CD8-positive, alpha-beta memory T cell (primary cell): ENCODE measurements at regions not wholly inside any gene's neighbourhood (a gene's known extent, or its start where the extent isn't known, plus 50 kb on each side); places are given as distances from the start of the nearest gene placed in this dataset.

Source experiments
- CTCF ChIA-PET: fragments of 350-600 bp; sonication (Branson Sonifier 250); formaldehyde crosslinking; loops from one replicate; lab custom pipeline; 2021; ENCODE audit warnings: antibody characterized with exemption; lab: Charles Lee
- POLR2A ChIA-PET: fragments of 350-600 bp; sonication (Branson Sonifier 250); formaldehyde crosslinking; loops from one replicate; lab custom pipeline; 2021; ENCODE audit warnings: antibody characterized with exemption; lab: Charles Lee
- DNase-seq, 5 donors: peaks; one replicate each; pipeline versions ENCODE4 v3.0.0 to v3.0.0-alpha.2; 2020 to 2022; ENCODE audit warnings: mixed read lengths in 1 of 5
- H3K27ac ChIP-seq: one replicate; pipeline ENCODE4 v1.7.0; 2013; ENCODE audit warnings: low read depth, mild to moderate bottlenecking, low read length, moderate library complexity
- H3K27me3 ChIP-seq: 2 replicates; pipeline ENCODE4 v1.7.0; 2013; ENCODE audit warnings: low read length, mild to moderate bottlenecking; ENCODE audit not compliant: insufficient read depth, poor library complexity, severe bottlenecking
- H3K36me3 ChIP-seq: 2 replicates; pipeline ENCODE4 v1.7.0; 2013; ENCODE audit warnings: mild to moderate bottlenecking, low read length, moderate library complexity; ENCODE audit not compliant: insufficient read depth
- H3K4me1 ChIP-seq: 2 replicates; pipeline ENCODE4 v1.7.0; 2013; ENCODE audit warnings: mild to moderate bottlenecking, low read length, moderate library complexity; ENCODE audit not compliant: insufficient read depth
- H3K4me3 ChIP-seq: 2 replicates; pipeline ENCODE4 v1.7.0; 2013; ENCODE audit warnings: mild to moderate bottlenecking, low read length
- H3K9me3 ChIP-seq: 2 replicates; pipeline ENCODE4 v1.7.0; 2013; ENCODE audit warnings: mild to moderate bottlenecking, low read length
- H3K27ac Mint-ChIP-seq, 8 donors: one replicate each; pipeline ENCODE4 v1.8.0; 2020 to 2021; ENCODE audit warnings: mixed read lengths in 8 of 8, mild to moderate bottlenecking in 6 of 8, inconsistent platforms in 3 of 8, moderate library complexity in 3 of 8
- H3K27me3 Mint-ChIP-seq, 2 donors: one replicate each; pipeline ENCODE4 v1.8.0; 2020 to 2021; ENCODE audit warnings: mixed read lengths in 2 of 2, mild to moderate bottlenecking in 1 of 2, moderate library complexity in 1 of 2
- H3K36me3 Mint-ChIP-seq, 3 donors: one replicate each; pipeline ENCODE4 v1.8.0; 2020 to 2021; ENCODE audit warnings: mixed read lengths in 3 of 3, inconsistent platforms in 1 of 3, mild to moderate bottlenecking in 1 of 3
- H3K4me1 Mint-ChIP-seq, 3 donors: one replicate each; pipeline ENCODE4 v1.8.0; 2020 to 2021; ENCODE audit warnings: mixed read lengths in 3 of 3, inconsistent platforms in 1 of 3, mild to moderate bottlenecking in 1 of 3
- H3K4me3 Mint-ChIP-seq, 7 donors: one replicate each; pipeline ENCODE4 v1.8.0; 2020 to 2021; ENCODE audit warnings: mixed read lengths in 7 of 7, mild to moderate bottlenecking in 6 of 7, moderate library complexity in 4 of 7, inconsistent platforms in 2 of 7
- H3K9me3 Mint-ChIP-seq, 5 donors: one replicate each; pipeline ENCODE4 v1.8.0; 2020 to 2022; ENCODE audit warnings: mixed read lengths in 5 of 5, mild to moderate bottlenecking in 3 of 5, moderate library complexity in 2 of 5, inconsistent platforms in 1 of 5

- ChIA-PET POLR2A (no interaction called here), CTCF (no interaction called here)
- Mint-ChIP-seq H3K27me3 (no peaks in the 10 kb centered on the region), H3K4me1 (no peaks in the 10 kb centered on the region), H3K27ac (no peak overlapping the region), H3K4me3 (no peak overlapping the region), H3K9me3 (peaks cover 0 to 2% (median 2%) of the 10 kb centered on the region in 5 donors), H3K36me3 (no peaks in the 10 kb centered on the region)
- no peak overlapping the region for H3K27ac ChIP-seq
- no peak overlapping the region for H3K4me3 ChIP-seq
- no peaks in the 10 kb centered on the region for H3K4me1 ChIP-seq
- no peaks in the 10 kb centered on the region for H3K27me3 ChIP-seq
- no peak for DNase-seq
- H3K9me3 ChIP-seq: no peaks in the 10 kb centered on the region
- no peaks in the 10 kb centered on the region for H3K36me3 ChIP-seq
Measured at GRCh38 chr3:24736701-24737100, 242.1 kb upstream of the THRB start.

DNA sequence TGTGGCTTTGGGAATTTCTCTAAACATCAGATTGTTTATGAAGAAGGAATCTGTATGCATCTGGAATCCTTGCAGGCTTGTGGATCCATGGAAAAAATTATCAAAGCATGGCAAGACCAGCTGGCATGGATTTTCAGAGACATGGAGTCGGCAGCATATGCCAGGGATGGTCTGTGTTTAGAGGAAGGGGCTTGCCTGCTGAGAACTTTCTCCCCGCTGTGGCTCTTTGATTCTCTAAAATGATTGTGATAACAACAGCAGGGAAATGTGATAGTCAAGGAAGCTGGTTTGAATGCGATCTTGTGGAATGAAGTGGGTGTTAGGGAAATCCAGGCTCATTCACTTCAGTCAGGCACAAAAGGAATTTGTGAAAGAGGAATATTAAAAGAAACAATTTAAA lies 245.7 kb upstream of the THRB start:
- Histone ChIP-seq H3K9me3 (no peaks in the 10 kb centered on the region), H3K4me1 (no peaks in the 10 kb centered on the region), H3K36me3 (no peaks in the 10 kb centered on the region), H3K4me3 (no peak overlapping the region), H3K27me3 (no peaks in the 10 kb centered on the region), H3K27ac (no peak overlapping the region)
- H3K36me3 Mint-ChIP-seq: no peaks in the 10 kb centered on the region
- no peak overlapping the region for H3K27ac Mint-ChIP-seq
- H3K9me3 Mint-ChIP-seq: peaks cover 0 to 6% (median 0%) of the 10 kb centered on the region in 5 donors
- no peaks in the 10 kb centered on the region for H3K27me3 Mint-ChIP-seq
- ChIA-PET CTCF (no interaction called here), POLR2A (no interaction called here)
- no peaks in the 10 kb centered on the region for H3K4me1 Mint-ChIP-seq
- H3K4me3 Mint-ChIP-seq: no peak overlapping the region
- DNase-seq: no peak

GRCh38 chr3:24741506-24741905 lies 246.9 kb upstream of the THRB start:
- H3K9me3 Mint-ChIP-seq: peaks cover 0 to 6% (median 0%) of the 10 kb centered on the region in 5 donors

DNA sequence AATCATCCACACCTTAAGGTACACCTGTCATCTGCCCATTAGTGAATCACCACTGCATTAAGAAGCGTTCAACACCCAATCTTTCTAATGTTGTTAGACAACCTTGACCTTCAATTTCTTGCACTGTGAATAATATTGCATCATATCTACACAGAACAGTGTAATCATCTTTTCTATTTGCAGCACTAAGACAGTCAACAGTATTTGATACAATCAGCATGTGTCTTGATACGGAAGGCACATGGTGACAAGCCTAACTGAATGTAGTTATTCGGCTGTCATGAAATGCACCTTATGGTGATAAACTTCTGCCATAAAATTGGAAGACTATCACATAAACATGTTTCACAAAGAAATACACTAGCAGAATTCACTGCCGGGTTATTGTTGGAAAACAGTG lies 253.9 kb upstream of the THRB start:
- Histone ChIP-seq H3K4me1 (no peaks in the 10 kb centered on the region), H3K36me3 (no peaks in the 10 kb centered on the region), H3K4me3 (no peak overlapping the region), H3K27ac (no peak overlapping the region), H3K9me3 (no peaks in the 10 kb centered on the region), H3K27me3 (no peaks in the 10 kb centered on the region)
- Mint-ChIP-seq H3K9me3 (peaks cover 0 to 9% (median 2%) of the 10 kb centered on the region in 5 donors), H3K4me1 (no peaks in the 10 kb centered on the region), H3K27me3 (no peaks in the 10 kb centered on the region), H3K4me3 (no peak overlapping the region), H3K36me3 (no peaks in the 10 kb centered on the region), H3K27ac (no peak overlapping the region)
- no peak for DNase-seq
- ChIA-PET POLR2A (no interaction called here), CTCF (no interaction called here)

More at GRCh38 chr3:24741506-24741905, 246.9 kb upstream of the THRB start:
- ChIA-PET CTCF (no interaction called here), POLR2A (no interaction called here)
- no peak overlapping the region for H3K27ac Mint-ChIP-seq
- Histone ChIP-seq H3K27ac (no peak overlapping the region), H3K36me3 (no peaks in the 10 kb centered on the region), H3K4me1 (no peaks in the 10 kb centered on the region), H3K9me3 (no peaks in the 10 kb centered on the region), H3K27me3 (no peaks in the 10 kb centered on the region), H3K4me3 (no peak overlapping the region)
- H3K4me3 Mint-ChIP-seq: no peak overlapping the region
- H3K4me1 Mint-ChIP-seq: no peaks in the 10 kb centered on the region
- H3K27me3 Mint-ChIP-seq: no peaks in the 10 kb centered on the region
- H3K36me3 Mint-ChIP-seq: no peaks in the 10 kb centered on the region
- no peak for DNase-seq

DNA sequence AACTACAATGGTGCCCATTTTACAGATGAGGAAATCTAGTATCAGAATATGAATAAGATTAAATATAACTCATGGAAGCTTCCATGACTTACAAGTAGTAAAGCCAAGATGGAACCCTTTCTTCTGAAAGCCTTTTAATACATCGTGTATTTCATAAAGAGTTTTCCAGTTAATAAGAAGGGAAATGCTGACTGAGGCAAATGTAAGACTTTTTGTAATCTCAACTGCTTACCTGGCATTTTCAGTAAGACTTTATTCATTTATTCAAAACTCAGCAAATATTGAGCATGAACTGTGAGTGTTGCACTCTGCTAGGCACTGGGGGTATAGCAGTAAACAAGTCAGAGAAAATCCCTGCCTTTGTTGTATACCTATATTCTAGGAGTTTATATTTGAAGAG lies 256.4 kb upstream of the THRB start:
- H3K9me3 ChIP-seq: no peaks in the 10 kb centered on the region
- POLR2A ChIA-PET: no interaction called here
- H3K9me3 Mint-ChIP-seq: peaks cover 0 to 9% (median 0%) of the 10 kb centered on the region in 5 donors
- H3K36me3 Mint-ChIP-seq: no peaks in the 10 kb centered on the region
- no peak overlapping the region for H3K4me3 ChIP-seq
- no peaks in the 10 kb centered on the region for H3K4me1 Mint-ChIP-seq
- no peak for DNase-seq
- H3K27ac ChIP-seq: no peak overlapping the region
- no peaks in the 10 kb centered on the region for H3K36me3 ChIP-seq
- H3K27ac Mint-ChIP-seq: no peak overlapping the region
- H3K4me3 Mint-ChIP-seq: no peak overlapping the region
- H3K27me3 Mint-ChIP-seq: no peaks in the 10 kb centered on the region
- no peaks in the 10 kb centered on the region for H3K27me3 ChIP-seq
- no peaks in the 10 kb centered on the region for H3K4me1 ChIP-seq
- CTCF ChIA-PET: no interaction called here

DNA sequence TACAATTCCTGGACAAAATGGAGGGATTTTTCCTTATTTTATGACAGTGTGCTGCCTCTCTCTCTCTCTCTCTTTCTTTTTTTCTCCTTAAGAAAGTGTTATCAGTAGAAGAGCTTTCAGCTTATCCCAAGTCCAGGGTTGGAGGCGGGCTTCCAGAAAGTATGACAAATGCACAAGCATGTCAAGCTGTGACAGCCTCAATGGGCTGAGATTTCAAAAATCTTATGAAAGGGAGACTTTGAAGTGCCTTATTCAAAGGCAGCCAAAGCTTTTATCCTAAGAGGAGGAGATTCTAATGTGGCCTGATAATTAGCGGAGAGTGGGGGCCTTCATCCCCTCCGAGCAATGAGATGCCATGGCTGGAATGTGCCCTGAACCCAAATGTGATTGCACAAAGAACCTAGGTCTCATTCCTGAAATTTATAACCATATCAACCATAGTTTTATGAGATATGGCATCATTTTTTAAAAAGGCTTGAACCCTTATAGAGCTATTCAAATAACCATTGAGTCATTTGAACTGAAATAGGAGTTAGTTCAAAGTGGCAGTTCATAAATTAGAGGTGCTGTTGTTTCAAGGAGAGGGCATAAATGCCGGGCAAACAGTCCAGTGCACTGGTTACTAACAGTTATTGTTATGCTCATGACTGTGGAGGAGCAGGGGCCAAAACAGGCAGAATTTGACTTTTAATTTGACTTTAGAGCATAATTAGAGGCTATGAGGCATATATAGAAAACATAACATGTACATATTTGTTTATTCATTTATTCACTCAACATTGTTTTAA lies 261.6 kb upstream of the THRB start:
- no peaks in the 10 kb centered on the region for H3K4me1 Mint-ChIP-seq
- H3K27ac Mint-ChIP-seq: no peak overlapping the region
- H3K4me1 ChIP-seq: no peaks in the 10 kb centered on the region
- no peaks in the 10 kb centered on the region for H3K36me3 ChIP-seq
- CTCF ChIA-PET: no interaction called here
- H3K36me3 Mint-ChIP-seq: no peaks in the 10 kb centered on the region
- peaks cover 0 to 7% (median 0%) of the 10 kb centered on the region in 5 donors for H3K9me3 Mint-ChIP-seq
- no peak overlapping the region for H3K4me3 ChIP-seq
- H3K27ac ChIP-seq: no peak overlapping the region
- no peak for DNase-seq
- no peaks in the 10 kb centered on the region for H3K27me3 ChIP-seq
- H3K4me3 Mint-ChIP-seq: no peak overlapping the region
- H3K9me3 ChIP-seq: no peaks in the 10 kb centered on the region
- POLR2A ChIA-PET: no interaction called here
- no peaks in the 10 kb centered on the region for H3K27me3 Mint-ChIP-seq

DNA sequence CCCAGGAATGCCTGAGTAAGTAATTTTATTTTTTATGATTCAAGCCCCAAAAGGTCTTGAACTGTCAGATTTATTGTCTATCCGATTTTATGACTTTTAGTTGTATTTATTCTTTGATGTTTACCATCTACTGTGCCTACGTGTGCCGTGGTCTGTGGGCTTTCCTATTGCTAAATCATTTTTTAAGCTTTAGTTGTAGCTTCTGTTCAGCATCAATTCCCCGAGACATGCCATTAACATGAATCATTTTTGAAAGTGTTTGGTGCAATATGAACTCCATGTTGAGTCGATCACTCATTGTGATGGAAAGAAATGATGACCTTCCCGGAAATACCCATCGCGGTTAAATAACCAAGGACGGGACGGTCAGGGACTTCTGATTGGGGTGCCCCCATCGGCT lies 268.7 kb upstream of the THRB start:
- Mint-ChIP-seq H3K4me3 (no peak overlapping the region), H3K4me1 (no peaks in the 10 kb centered on the region), H3K27ac (no peak overlapping the region), H3K27me3 (no peaks in the 10 kb centered on the region), H3K9me3 (peaks cover 0 to 4% (median 2%) of the 10 kb centered on the region in 5 donors), H3K36me3 (peaks cover 0 to 2% (median 0%) of the 10 kb centered on the region in 3 donors)
- no peak for DNase-seq
- Histone ChIP-seq H3K9me3 (no peaks in the 10 kb centered on the region), H3K27me3 (no peaks in the 10 kb centered on the region), H3K36me3 (no peaks in the 10 kb centered on the region), H3K4me1 (no peaks in the 10 kb centered on the region), H3K27ac (no peak overlapping the region), H3K4me3 (no peak overlapping the region)
- ChIA-PET POLR2A (no interaction called here), CTCF (no interaction called here)

DNA sequence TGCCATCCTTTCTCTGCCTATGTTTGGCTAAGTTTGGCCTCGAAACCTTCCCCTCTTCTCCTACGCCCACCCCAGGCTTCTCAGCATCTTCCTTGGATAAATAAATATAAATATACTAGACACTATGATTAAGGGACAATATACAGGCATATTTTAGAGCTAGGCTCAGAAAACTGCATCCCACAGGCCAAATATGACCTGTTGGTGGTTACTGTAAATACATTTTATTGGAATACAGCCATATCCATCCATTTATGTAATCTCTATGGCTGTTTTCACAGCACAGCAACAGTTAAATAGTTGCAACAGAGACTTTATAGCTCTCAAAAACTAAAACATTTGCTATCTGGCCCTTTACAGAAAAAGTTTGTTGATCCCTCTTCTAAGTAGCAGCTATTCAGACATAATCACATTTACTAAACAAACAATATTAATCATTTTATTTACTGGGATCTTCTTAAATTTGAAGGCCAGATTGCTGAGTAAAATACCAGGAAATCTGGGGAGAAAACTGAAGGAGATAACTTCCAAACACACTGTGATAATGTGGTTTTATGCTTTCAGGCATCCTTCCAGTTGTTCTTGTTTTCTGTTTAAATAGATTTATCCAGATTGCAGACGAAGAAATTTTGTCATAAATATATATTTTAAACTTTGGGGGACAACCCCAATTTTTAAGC lies 269.7 kb upstream of the THRB start:
- H3K4me1 ChIP-seq: no peaks in the 10 kb centered on the region
- CTCF ChIA-PET: no interaction called here
- DNase-seq: no peak
- H3K27ac ChIP-seq: no peak overlapping the region
- no peaks in the 10 kb centered on the region for H3K9me3 ChIP-seq
- Mint-ChIP-seq H3K36me3 (peaks cover 0 to 2% (median 0%) of the 10 kb centered on the region in 3 donors), H3K4me3 (no peak overlapping the region), H3K4me1 (no peaks in the 10 kb centered on the region), H3K27ac (no peak overlapping the region), H3K27me3 (no peaks in the 10 kb centered on the region), H3K9me3 (peaks cover 0 to 5% (median 2%) of the 10 kb centered on the region in 5 donors)
- H3K36me3 ChIP-seq: no peaks in the 10 kb centered on the region
- POLR2A ChIA-PET: no interaction called here
- no peak overlapping the region for H3K4me3 ChIP-seq
- H3K27me3 ChIP-seq: no peaks in the 10 kb centered on the region
